8988T (cell line): ENCODE measurements at regions not wholly inside any gene's neighbourhood (a gene's known extent, or its start where the extent isn't known, plus 50 kb on each side); places are given as distances from the start of the nearest gene placed in this dataset.

Experiments
- DNase-seq: peaks from one replicate; pipeline ENCODE4 v3.0.0; 2011

- no peak for DNase-seq
Observed at GRCh38 chr3:36302626-36303025, 77.7 kb upstream of the STAC start.

DNA sequence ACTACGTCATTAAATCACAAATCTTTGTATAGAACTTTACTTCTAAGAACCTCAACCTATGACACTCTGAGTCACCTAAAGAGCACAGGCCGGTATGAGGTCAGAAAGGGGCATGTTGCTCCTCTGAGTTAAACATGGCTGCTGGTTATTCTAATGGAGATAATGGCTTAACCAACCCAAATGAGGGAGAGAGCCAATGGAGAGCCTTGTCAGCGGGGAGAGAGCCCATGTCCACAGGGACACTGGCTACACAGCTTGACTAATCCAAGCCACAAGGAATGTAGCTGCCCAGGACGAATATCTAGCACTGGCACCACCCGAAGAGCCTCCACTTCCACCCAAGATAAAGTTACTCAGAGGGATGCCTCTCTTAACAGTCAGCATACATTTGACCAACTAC, 77.0 kb upstream of the STAC start:
- DNase-seq, result no peak

- DNase-seq, result no peak
Observed at GRCh38 chr3:36305929-36306520, 74.3 kb upstream of the STAC start.

DNA sequence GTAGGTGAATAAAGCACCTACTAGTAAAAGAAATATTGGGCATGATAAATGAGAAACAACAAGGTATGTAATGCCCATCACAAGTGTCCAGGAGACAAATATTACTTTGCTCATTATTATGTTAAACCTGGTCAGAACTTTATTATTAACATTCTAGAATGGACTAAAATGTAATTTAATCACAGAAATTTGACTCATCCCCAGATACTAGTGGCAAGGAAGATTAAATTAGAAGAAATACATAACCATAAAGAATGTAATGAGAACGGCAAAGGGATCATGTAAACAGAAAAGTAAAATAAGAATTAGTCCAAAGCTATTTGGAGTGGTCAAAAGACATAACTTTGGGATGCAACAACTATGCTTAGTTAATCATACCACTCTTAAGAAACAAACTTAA, 71.2 kb upstream of the STAC start:
- DNase-seq, result no peak

DNA sequence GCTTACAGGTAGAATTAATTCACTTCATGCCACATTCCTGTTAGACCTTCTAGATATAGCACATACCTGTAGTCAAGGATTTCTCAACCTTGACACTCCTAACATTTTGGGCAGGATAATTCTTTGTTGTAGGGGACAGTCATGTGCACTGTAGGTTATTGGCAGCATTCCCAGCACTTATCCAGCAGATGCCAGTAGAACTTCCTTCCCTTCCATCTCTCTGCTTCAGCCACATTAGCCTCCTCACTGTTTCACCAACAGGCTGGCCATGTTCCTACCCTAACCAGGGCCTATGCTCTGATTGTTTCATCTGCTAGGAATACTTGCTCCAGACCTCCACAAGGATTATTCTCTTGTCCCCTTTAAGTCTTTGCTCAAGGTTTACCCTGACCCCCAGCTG, 68.0 kb upstream of the STAC start:
- no peak for DNase-seq

DNA sequence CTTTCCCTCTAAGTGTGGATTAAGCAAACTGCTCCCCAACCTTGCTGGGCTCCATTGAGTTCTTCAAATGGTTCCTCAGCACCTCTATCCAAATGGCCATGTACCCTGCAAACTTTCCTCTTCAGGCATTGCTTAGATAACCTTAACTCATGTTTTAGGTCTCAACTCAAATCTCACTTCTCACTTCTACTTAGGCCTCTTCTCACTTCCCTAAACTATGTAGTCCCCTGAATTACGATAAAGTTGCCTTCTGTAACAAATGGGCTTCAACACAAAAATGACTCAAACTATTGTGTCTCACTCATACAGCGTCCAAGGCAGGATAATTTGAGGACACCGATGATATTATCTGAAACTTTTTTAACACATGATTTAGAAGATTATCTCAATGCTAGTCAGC, 62.4 kb upstream of the STAC start:
- no peak for DNase-seq

DNA sequence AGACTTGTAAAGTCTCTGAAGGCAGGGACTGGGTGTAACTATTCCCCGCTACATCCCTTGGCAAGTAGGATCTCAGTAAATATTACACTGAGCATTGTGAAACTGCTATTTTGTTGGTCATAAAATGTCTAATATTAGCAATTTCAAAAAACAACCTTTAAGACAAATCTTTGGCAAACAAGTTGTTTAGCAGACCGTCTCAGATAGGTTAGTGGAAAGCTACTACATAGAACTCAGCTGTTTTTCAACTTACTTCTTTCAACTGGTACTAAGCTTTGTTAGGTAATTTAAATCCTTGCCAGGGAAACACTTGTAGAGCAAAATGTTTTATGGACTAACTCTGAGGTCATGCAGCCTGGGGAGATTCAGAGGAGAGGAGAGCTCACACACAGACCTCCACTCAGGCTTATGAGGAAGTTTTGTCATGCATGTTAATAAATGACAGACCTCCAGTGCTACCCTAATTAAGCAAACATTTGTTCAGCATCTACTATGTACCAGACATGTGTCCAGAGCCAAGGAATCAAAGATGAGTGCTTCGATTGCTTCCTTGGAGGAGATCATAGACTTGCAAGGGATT, 61.6 kb upstream of the STAC start:
- no peak for DNase-seq

- DNase-seq, result no peak
Observed at GRCh38 chr3:36319680-36320079, 60.6 kb upstream of the STAC start.
